Sigmoid colon (tissue), 6 donors: ENCODE measurements at regions not wholly inside any gene's neighbourhood (a gene's known extent, or its start where the extent isn't known, plus 50 kb on each side); places are given as distances from the start of the nearest gene placed in this dataset.
"Not testable (repeated sequence)": the region's sequence is repeated elsewhere in the genome, so short reads cannot be mapped to it uniquely, and the experiment has no call there.

ENCODE experiments used
- DNase-seq: peaks from one replicate; pipeline ENCODE4 v3.0.0-alpha.2; 2019
- H3K27ac ChIP-seq, 4 donors: fragments of 200-600 bp; sonication (generic); one replicate each; pipeline ENCODE4 v1.5.1; 2016 to 2019; ENCODE audit warnings: mild to moderate bottlenecking in 1 of 4
- H3K27me3 ChIP-seq, 3 donors: fragments of 200-600 bp; sonication (generic); one replicate each; pipeline ENCODE4 v1.5.1; 2019; ENCODE audit warnings: mild to moderate bottlenecking in 1 of 3
- H3K36me3 ChIP-seq, 4 donors: fragments of 200-600 bp; sonication (generic); one replicate each; pipeline ENCODE4 v1.5.1; 2016 to 2019
- H3K4me1 ChIP-seq, 4 donors: fragments of 200-600 bp; sonication (generic); one replicate each; pipeline ENCODE4 v1.5.1; 2017 to 2019
- H3K4me3 ChIP-seq, 4 donors: fragments of 200-600 bp; sonication (generic); one replicate each; pipeline ENCODE4 v1.5.1; 2017 to 2019; ENCODE audit warnings: mild to moderate bottlenecking in 2 of 4, moderate library complexity in 1 of 4
- H3K9me3 ChIP-seq, 4 donors: fragments of 200-600 bp in 3 of 4; sonication (generic) in 3 of 4; one replicate each; pipeline versions ENCODE4 v1.5.1 to v1.6.1; 2013 to 2019
- EP300 ChIP-seq, 4 donors: sonication (generic); formaldehyde crosslinking; IDR thresholded peaks; one replicate each; pipeline ENCODE4 v1.6.1; 2017; ENCODE audit warnings: antibody characterized with exemption in 4 of 4
- POLR2A ChIP-seq, 2 donors: fragments of 450-650 bp; IDR thresholded peaks; one replicate each; pipeline ENCODE4 v1.6.1; 2016; ENCODE audit warnings: antibody characterized with exemption in 2 of 2, mild to moderate bottlenecking in 2 of 2, moderate library complexity in 2 of 2
- POLR2AphosphoS5 ChIP-seq, 4 donors: sonication (generic); formaldehyde crosslinking; IDR thresholded peaks; one replicate each; pipeline ENCODE4 v1.6.1; 2017; ENCODE audit warnings: antibody characterized with exemption in 4 of 4
- WGBS, 2 donors: extraction: QIAGEN DNeasy Blood & Tissue Kit; methylation state at CpG; one replicate each; pipeline ENCODE4 v1.1.7; 2013; 5-methylcytosine and 5-hydroxymethylcytosine counted together
- intact Hi-C: fragments of 100-400 bp; cut with DNase I; formaldehyde crosslinking; loops from one replicate; pipeline ENCODE4 v1.15.1; 2023
- TF ChIP-seq, protein P1 (sequence below), 4 experiments: fragments of 450-650 bp in 3 of 4; fragments of 200-600 bp in 1 of 4; IDR thresholded peaks; one replicate each; pipeline ENCODE4 v1.5.1; 2016 to 2019; ENCODE audit warnings: antibody characterized with exemption in 4 of 4, mild to moderate bottlenecking in 3 of 4, moderate library complexity in 2 of 4
- donor health status: healthy with polysubstance abuse.
- donor health status: healthy.

DNA sequence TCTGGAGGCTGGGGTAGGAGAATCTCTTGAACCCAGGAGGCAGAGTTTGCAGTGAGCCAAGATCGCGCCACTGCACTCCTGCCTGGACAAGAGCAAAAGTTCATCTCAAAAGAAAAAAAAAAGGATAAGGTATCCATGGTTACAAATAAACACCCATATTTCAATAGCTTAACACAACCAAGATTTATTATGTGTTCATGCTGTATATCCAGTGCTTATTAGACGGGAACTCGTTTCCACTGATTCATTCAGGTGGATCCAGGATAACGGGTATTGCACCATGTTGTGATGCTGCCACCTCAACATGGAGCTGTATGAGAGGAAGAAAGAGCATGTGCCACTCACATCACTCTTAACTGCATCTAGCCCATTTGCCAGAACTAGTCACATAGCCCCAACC is 69.1 kb upstream of the HIVEP1 start:
- Histone ChIP-seq H3K27ac (no peak overlapping the region), H3K4me1 (no peaks in the 10 kb centered on the region), H3K4me3 (no peak overlapping the region), H3K36me3 (no peaks in the 10 kb centered on the region), H3K27me3 (no peaks in the 10 kb centered on the region), H3K9me3 (no peaks in the 10 kb centered on the region)
- DNase-seq = no peak
- TF ChIP-seq EP300 (IDR thresholded peaks at IDR 0.05) (no peak), POLR2AphosphoS5 (IDR thresholded peaks at IDR 0.05) (no peak), POLR2A (IDR thresholded peaks at IDR 0.05) (no peak)
- TF ChIP-seq, protein P1, sequence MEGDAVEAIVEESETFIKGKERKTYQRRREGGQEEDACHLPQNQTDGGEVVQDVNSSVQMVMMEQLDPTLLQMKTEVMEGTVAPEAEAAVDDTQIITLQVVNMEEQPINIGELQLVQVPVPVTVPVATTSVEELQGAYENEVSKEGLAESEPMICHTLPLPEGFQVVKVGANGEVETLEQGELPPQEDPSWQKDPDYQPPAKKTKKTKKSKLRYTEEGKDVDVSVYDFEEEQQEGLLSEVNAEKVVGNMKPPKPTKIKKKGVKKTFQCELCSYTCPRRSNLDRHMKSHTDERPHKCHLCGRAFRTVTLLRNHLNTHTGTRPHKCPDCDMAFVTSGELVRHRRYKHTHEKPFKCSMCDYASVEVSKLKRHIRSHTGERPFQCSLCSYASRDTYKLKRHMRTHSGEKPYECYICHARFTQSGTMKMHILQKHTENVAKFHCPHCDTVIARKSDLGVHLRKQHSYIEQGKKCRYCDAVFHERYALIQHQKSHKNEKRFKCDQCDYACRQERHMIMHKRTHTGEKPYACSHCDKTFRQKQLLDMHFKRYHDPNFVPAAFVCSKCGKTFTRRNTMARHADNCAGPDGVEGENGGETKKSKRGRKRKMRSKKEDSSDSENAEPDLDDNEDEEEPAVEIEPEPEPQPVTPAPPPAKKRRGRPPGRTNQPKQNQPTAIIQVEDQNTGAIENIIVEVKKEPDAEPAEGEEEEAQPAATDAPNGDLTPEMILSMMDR (IDR thresholded peaks at IDR 0.05) = no peak
- 78 to 83% methylated on average over 5 of the region's 5 CpGs for WGBS, 2 donors
- intact Hi-C loops = no loop called here

DNA sequence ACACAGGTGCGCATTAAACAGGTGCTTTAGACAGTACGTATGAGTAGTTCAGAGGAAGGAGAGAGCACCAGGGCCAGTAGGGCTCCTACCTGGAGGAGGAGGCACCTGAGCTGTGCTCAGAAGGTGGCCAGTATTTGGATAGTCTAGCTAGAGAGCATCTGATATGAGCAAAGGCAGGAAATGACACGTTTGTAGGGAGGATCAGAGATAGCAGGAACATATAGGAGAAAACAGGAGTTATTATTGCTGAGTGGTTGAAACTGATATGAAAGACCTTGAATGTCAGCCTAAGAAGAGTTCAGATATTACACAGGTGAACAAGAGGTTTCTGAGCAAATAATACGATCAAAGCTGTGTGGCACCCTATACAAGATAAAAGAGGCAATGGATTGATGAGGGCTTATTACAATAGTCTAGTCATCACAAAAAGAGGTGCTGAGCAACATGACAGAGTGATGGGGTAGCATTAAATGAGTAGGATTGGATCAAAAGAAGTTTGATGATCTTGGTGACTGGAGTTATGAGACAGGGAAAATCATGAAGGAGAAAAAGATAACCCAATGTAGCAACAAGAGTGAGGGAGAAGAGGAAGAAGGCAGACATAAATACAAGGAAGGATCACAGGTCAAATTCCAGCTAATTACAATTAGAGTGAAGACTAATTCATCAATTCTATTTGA is 69.8 kb upstream of the HIVEP1 start:
- no peaks in the 10 kb centered on the region for H3K4me1 ChIP-seq
- DNase-seq = no peak
- whole genome bisulfite sequencing, 2 donors = 75 to 80% methylated on average over 4 of the region's 4 CpGs
- H3K9me3 ChIP-seq = no peaks in the 10 kb centered on the region
- H3K27ac ChIP-seq = no peak overlapping the region
- TF ChIP-seq EP300 (IDR thresholded peaks at IDR 0.05) (no peak), POLR2AphosphoS5 (IDR thresholded peaks at IDR 0.05) (no peak), POLR2A (IDR thresholded peaks at IDR 0.05) (no peak)
- TF ChIP-seq, protein P1 (IDR thresholded peaks at IDR 0.05) = no peak
- no peaks in the 10 kb centered on the region for H3K27me3 ChIP-seq
- intact Hi-C loops = no loop called here
- H3K4me3 ChIP-seq = no peak overlapping the region
- no peaks in the 10 kb centered on the region for H3K36me3 ChIP-seq

DNA sequence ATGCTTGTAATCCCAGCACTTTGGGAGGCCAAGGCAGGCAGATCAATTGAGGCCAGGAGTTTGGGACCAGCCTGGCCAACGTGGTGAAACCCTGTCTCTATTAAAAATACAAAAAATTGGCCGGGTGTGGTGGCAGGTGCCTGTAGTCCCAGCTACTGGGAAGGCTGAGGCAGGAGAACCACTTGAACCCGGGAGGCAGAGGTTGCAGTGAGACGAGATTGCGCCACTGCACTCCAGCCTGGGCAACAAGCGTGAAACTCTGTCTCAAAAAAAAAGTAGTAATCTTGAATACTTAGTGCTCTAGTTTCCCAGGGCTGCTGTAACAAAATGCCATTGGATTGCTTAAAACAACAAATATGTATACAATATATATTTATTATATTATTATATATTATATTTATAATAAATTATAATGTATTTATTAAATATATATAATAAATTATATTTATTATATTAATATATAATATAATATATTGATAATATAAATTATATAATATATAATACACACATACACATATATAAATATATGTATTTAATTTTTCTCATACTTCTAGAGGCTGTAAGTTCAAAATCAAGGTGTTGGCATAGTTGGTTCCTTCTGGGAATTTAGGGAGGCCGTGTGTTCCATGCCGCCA is 71.5 kb upstream of the HIVEP1 start:
- H3K9me3 ChIP-seq, DNase-seq, H3K4me1 ChIP-seq, H3K36me3 ChIP-seq, H3K27ac ChIP-seq, intact Hi-C loops, H3K4me3 ChIP-seq, H3K27me3 ChIP-seq: not testable (repeated sequence)
- 90 to 95% methylated on average over 8 of the region's 8 CpGs for whole genome bisulfite sequencing, 2 donors

DNA sequence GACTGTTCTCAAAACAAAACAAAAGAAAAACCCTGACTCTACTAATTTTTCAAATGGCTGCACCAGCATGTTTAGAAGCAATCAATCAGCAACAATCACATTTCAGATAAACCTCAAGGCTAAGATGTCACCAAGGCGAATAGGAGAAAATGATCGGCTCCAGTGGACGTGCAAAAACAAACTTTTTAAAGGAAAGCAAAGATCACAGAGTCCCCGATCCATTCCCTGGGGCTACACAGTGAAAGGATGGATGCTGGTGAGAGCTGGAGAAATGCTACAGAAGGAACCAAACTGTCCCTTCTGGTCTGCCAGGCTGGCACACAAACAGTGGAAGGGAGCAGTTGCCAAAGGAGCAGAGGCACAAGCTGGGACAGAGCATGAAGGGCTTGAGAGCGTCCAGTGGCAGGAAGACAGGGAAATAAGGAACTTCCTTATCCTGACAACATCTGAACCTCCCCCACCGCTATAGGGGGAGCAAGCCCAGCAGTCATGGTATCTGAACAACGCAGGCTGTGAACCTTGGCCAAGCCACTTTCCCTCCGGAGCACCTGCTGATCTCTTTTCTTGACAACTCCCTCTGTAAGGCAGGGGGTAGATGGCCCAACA is 73.7 kb upstream of the HIVEP1 start:
- intact Hi-C loops = no loop called here
- 37 to 43% methylated on average over 8 of the region's 8 CpGs for WGBS, 2 donors
- Histone ChIP-seq H3K36me3 (no peaks in the 10 kb centered on the region), H3K27ac (no peak overlapping the region), H3K27me3 (no peaks in the 10 kb centered on the region), H3K4me1 (no peaks in the 10 kb centered on the region), H3K9me3 (no peaks in the 10 kb centered on the region), H3K4me3 (no peak overlapping the region)
- DNase-seq = no peak
- TF ChIP-seq POLR2A (IDR thresholded peaks at IDR 0.05) = no peak
- no peak for TF ChIP-seq POLR2AphosphoS5 (IDR thresholded peaks at IDR 0.05)
- TF ChIP-seq EP300 (IDR thresholded peaks at IDR 0.05) = no peak
- TF ChIP-seq, protein P1 (IDR thresholded peaks at IDR 0.05) = no peak

DNA sequence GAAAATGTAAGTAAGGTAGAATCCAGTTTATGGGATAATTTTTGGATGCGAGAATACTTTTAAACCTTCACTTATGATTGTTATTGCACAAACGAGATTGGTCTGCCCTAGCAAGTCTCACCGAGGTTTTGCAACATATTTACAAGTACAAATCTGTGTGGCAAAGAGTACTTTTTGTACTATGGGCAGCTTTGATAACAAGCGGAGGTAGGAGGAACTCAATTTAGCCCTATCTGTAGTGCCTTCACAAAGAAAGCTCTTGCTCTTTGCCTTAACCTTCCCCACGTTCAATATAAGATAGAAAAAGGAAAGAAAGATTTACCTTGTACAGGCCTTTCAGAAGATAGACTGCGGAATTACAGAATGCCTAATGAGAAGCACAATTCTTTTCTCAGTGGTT is 77.5 kb upstream of the HIVEP1 start:
- TF ChIP-seq EP300 (IDR thresholded peaks at IDR 0.05) (no peak), POLR2AphosphoS5 (IDR thresholded peaks at IDR 0.05) (no peak), POLR2A (IDR thresholded peaks at IDR 0.05) (no peak)
- TF ChIP-seq, protein P1 (IDR thresholded peaks at IDR 0.05) = no peak
- Histone ChIP-seq H3K4me1 (no peaks in the 10 kb centered on the region), H3K4me3 (no peak overlapping the region), H3K27ac (no peak overlapping the region), H3K36me3 (no peaks in the 10 kb centered on the region), H3K9me3 (no peaks in the 10 kb centered on the region), H3K27me3 (no peaks in the 10 kb centered on the region)
- DNase-seq = no peak
- intact Hi-C loops = no loop called here
- WGBS, 2 donors = 85 to 87% methylated on average over 6 of the region's 6 CpGs

DNA sequence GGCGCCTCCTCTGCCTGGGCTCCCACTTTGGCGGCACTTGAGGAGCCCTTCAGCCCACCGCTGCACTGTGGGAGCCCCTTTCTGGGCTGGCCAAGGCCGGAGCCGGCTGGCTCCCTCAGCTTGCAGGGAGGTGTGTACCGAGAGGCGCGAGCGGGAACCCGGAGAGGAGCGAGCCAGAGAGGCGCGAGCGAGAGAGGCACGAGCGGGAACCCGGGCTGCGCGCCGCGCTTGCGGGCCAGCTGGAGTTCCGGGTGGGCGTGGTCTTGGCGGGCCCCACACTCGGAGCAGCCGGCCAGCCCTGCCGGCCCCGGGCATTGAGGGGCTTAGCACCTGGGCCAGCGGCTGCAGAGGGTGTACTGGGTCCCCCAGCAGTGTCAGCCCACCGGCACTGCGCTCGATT is 79.2 kb upstream of the HIVEP1 start:
- H3K4me1 ChIP-seq, H3K4me3 ChIP-seq, DNase-seq, intact Hi-C loops, H3K27ac ChIP-seq, H3K27me3 ChIP-seq, H3K36me3 ChIP-seq, H3K9me3 ChIP-seq: not testable (repeated sequence)
- WGBS, 2 donors = 92% methylated on average over 33 of the region's 33 CpGs
